Myocyte (in vitro differentiated cells): ENCODE measurements at regions not wholly inside any gene's neighbourhood (a gene's known extent, or its start where the extent isn't known, plus 50 kb on each side); places are given as distances from the start of the nearest gene placed in this dataset.
A peak's percentile ranks its signal among the peaks of the same experiment; 100 is the strongest.

Experiments used
- DNase-seq: peaks from one replicate; pipeline ENCODE4 v3.0.0-alpha.2; 2012; ENCODE audit warnings: low read depth

DNA sequence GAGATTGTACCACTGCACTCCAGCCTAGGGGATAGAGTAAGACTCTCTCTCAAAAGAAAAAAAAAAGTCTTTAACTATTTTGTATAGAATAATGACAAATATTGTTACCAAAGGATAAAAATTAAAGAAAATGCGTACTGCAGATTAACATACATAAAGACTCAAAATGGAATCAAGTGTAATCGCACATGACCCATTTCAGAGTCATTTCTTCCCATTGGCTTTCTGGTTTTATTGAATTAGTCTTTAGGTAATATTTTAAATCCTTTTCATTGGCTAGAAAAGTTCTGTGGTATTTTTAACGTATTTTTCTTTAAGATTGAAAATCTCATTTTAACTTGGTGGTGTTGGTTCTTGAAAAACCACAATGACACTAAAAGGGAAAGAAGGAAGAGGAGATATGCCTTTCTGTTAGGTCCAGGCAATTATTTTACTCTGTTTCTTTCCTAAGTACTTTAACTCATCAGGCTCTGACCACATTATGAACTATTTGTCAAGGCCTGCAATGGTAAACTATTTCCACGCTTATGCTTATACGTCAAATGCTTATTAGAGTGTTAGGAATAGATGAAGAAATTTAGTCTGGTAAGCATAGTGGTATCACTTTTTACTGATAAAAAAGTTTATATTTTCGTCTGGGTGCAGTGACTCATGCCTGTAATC, 52.3 kb downstream of the PLEKHG1 start:
- no peak for DNase-seq

GRCh38 chr6:150652848-150653613, 53.3 kb downstream of the PLEKHG1 start:
- DNase-seq, result no peak

DNA sequence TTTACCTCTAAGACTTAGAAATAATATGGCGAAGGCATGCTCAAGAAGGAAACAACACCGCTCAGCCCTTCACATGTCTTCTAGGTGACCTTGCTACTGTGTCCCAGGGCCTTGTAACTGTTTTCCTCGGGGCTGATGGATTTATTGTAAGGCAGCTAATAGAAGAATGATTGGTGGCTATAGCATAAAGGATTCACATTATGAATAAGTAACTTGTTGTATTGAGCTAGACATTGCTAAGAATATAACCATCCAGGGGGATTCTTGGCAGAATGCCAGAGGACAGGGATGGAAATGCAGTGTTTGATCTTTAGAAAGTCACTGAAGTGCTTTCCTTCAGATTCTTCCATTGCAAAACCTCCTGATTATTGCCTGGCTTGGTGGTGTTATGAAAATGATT, 54.9 kb downstream of the PLEKHG1 start:
- DNase-seq, result no peak

GRCh38 chr6:150656156-150656555, 56.5 kb downstream of the PLEKHG1 start:
- no peak for DNase-seq

DNA sequence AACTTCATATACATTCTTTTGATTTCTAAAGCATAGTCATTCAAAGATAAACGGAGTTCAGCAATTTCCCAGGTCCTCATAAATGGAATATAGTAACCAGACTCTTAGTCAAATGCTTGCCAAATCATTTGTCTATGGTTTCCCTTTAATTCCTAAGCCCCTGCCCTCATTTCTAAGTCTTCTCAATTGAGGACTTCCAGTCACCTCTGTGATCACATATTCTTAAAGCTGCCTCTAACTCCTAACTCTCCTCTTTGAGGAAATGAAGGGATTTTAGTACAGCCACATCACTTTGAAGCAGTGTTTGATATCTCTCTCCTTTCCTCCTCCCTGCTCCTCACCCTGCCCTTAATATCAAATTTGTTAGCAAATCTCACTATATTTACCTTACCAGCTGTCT, 58.7 kb downstream of the PLEKHG1 start:
- DNase-seq, result no peak

- DNase-seq, result no peak
Observed at GRCh38 chr6:150659046-150659763, 59.5 kb downstream of the PLEKHG1 start.

DNA sequence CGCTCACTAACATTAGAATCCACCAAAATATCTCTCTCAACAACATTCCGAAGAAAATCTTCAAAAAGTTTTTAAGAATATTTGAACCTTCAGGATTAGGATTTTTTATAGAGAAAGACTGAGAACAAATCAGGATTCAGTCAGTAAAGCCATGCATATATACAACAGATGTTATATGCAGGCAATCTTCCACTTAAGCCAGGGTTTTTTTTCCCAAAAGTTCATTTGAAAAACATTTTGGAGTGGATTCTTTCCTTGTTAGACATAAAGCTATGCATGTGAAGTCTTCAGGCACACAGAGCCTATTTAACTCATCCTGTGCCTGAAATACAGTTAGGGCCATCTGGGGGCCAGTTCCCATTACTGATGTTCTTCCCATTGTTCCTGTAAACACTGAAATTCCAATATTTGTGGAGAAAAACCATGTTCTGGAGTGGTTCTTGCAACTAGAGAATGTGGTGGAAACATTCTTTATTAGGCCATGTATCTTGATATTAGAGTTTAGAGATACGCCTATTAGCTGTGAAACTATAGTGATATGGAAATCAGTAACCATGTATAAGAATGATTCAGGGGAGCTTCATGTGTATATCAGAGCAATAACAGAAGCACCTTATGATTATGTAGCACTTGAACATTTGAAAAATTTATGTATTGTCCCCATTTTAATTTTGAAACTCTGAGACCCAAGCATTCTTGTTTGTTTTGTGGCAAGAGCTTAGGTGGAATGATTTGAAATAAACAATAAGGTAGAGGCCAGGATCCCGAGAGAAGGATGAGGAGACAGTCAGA, 61.7 kb downstream of the PLEKHG1 start:
- no peak for DNase-seq

DNA sequence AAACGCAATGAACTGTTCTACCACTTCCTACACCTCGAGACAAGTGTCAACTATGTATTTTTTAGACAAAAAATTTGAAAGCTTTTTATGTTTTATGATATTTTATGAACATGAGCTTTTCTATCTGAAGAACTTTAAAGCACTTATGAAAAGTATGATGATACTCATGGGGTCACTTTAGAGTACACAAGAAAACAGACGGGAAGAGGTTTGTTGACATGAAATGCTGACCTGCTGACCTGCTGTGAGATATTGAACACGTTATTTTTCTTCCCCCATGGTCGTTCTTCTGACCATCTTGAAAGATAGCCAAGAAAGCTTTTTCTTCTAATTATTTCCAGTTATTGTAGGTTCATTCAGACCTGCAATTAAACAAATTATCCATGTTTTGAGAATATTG, 63.1 kb downstream of the PLEKHG1 start:
- DNase-seq, result no peak

GRCh38 chr6:150664091-150664490, 64.4 kb downstream of the PLEKHG1 start:
- DNase-seq, result no peak

DNA sequence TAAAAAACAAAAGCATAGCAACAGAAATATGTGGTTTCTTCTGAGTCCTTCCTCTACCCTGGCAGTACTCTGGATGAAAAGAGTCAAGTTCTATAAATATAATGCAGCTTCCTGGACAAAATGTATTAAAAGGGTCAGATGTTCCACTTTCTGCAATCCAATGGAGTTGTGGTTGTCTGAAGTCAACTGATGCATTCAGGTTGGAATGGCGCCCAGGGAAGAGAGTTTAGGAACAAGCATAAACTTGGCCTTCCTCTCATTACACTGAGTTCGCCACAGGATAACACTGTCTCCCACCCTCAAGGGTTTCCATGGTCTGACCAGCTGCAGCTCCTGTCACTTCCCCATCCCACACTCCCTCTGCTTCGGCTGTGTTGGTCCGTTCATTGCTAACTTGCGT, 66.4 kb downstream of the PLEKHG1 start:
- DNase-seq, result no peak

GRCh38 chr6:150667359-150667758, 67.7 kb downstream of the PLEKHG1 start:
- no peak for DNase-seq

GRCh38 chr6:150667977-150668716, 68.5 kb downstream of the PLEKHG1 start:
- peak; percentile 55 for DNase-seq

GRCh38 chr6:150668900-150669302, 69.2 kb downstream of the PLEKHG1 start:
- no peak for DNase-seq

DNA sequence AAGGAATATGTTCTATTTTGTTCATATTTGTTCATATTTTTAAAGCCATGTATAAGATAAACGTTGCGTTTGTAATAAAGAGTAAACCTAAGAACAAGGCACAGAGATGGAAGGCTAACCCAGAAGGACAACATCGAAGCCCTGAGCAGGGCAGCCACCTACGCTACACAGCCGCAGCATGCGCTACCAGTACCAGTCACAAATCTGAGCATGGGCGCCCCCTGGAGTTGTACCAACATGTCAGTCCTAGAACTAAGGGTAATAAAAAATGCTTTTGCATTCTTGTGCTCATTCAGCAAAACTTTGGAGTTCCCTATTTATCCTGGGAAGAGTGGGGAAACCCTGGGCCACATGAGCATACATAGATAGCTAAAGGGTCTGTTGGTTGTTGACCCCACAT, 70.6 kb downstream of the PLEKHG1 start:
- DNase-seq, result no peak

GRCh38 chr6:150672800-150673199, 73.1 kb downstream of the PLEKHG1 start:
- no peak for DNase-seq

DNA sequence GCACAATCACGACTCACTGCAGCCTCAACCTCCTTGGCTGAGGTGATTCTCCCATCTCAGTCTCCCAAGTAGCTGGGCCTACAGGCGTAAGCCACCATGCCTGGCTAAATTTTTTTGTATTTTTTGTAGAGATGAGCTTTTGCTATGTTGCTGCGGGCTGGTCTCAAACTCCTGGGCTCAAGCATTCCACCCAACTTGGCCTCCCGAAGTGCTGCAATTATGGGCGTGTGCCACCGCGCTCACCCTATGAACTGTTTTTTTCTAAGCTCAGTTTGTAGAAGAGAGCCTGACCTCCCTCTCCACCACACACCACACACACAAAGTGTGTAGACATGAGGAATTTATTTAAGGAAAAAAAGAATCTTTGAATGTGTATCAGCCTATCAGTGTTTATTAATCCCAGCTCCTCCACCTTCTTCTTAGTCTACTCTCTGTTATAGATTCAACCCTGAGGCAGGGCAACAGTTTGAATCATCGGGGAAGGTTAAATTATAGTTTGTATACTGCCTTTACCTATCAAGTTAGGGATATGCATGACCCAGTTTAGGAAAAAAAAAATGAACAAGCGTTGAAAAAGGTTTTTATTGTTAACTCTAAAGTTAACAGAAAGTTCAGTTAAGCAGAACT, 74.1 kb downstream of the PLEKHG1 start:
- DNase-seq, result no peak

GRCh38 chr6:150676344-150676743, 76.7 kb downstream of the PLEKHG1 start:
- DNase-seq, result no peak

- DNase-seq, result no peak
Observed at GRCh38 chr6:150676772-150677171, 77.1 kb downstream of the PLEKHG1 start.

DNA sequence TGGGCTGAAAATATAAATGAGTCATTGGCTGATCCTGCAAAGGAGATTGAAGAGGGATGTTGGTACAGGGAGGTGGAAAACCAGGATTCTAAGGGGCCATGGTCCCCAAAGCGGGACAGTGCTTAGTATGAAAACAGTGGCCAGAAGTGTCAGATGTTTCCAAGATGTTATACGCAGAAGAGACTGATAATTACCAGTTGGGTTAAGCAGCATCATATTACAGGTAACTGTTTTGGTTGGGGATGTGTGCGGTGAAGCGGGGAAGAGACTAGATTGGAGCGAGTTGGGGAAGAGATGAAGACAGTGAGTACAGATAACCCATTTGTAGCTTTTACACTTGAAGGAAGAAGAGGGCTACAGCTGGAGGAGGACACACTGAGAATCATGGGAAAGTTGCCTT, 80.8 kb downstream of the PLEKHG1 start:
- no peak for DNase-seq
